ENCODE measurements at regions not wholly inside any gene's neighbourhood (a gene's known extent, or its start where the extent isn't known, plus 50 kb on each side); places are given as distances from the start of the nearest gene placed in this dataset.

- no peak overlapping the region for H3K4me2 ChIP-seq (ENCODE audit: low read length)
- no peak overlapping the region for H2AFZ ChIP-seq (ENCODE audit: low read length)
- no peaks in the 10 kb centered on the region for H3F3A ChIP-seq (ENCODE audit: insufficient read depth, low read length)
- H3K9me2 ChIP-seq (ENCODE audit: low read depth, low read length), result no peaks in the 10 kb centered on the region
- H3K27ac ChIP-seq (ENCODE audit: low read depth, low read length, poor library complexity, severe bottlenecking), result no peak overlapping the region
- no peaks in the 10 kb centered on the region for H3K36me3 ChIP-seq (ENCODE audit: insufficient read depth, low read length)
- no peaks in the 10 kb centered on the region for H3K4me1 ChIP-seq (ENCODE audit: insufficient read depth, low read length, severe bottlenecking)
- no peaks in the 10 kb centered on the region for H3K27me3 ChIP-seq (ENCODE audit: insufficient read depth, low read length)
- H3K9ac ChIP-seq (ENCODE audit: low read length), result no peak overlapping the region
- no peak for TF ChIP-seq EZH2 (IDR thresholded peaks at IDR 0.05; ENCODE audit: borderline replicate concordance, low read length)
- TF ChIP-seq CTCF (IDR thresholded peaks at IDR 0.05; ENCODE audit: low read length), result no peak
- H4K20me1 ChIP-seq (ENCODE audit: insufficient read depth, low read length), result no peaks in the 10 kb centered on the region
- H3K9me3 ChIP-seq (ENCODE audit: low read length), result no peaks in the 10 kb centered on the region
- H3K4me3 ChIP-seq (ENCODE audit: low read depth, low read length, poor library complexity, severe bottlenecking), result no peak overlapping the region
- no peaks in the 10 kb centered on the region for H3K79me2 ChIP-seq (ENCODE audit: insufficient read depth, low read length)
Observed at GRCh38 chr5:38197118-38197517, 61.2 kb upstream of the EGFLAM start.

- H3K27me3 ChIP-seq (ENCODE audit: insufficient read depth, low read length), result no peaks in the 10 kb centered on the region
- no peaks in the 10 kb centered on the region for H3K4me1 ChIP-seq (ENCODE audit: insufficient read depth, low read length, severe bottlenecking)
- no peak overlapping the region for H3K4me2 ChIP-seq (ENCODE audit: low read length)
- H3K36me3 ChIP-seq (ENCODE audit: insufficient read depth, low read length), result no peaks in the 10 kb centered on the region
- TF ChIP-seq CTCF (IDR thresholded peaks at IDR 0.05; ENCODE audit: low read length) (peak; percentile 91), EZH2 (IDR thresholded peaks at IDR 0.05; ENCODE audit: borderline replicate concordance, low read length) (no peak)
- H2AFZ ChIP-seq (ENCODE audit: low read length), result no peak overlapping the region
- H3K27ac ChIP-seq (ENCODE audit: low read depth, low read length, poor library complexity, severe bottlenecking), result no peak overlapping the region
- no peak overlapping the region for H3K9ac ChIP-seq (ENCODE audit: low read length)
- H3K4me3 ChIP-seq (ENCODE audit: low read depth, low read length, poor library complexity, severe bottlenecking), result no peak overlapping the region
- no peaks in the 10 kb centered on the region for H3K79me2 ChIP-seq (ENCODE audit: insufficient read depth, low read length)
- no peaks in the 10 kb centered on the region for H3F3A ChIP-seq (ENCODE audit: insufficient read depth, low read length)
- no peaks in the 10 kb centered on the region for H3K9me2 ChIP-seq (ENCODE audit: low read depth, low read length)
- H3K9me3 ChIP-seq (ENCODE audit: low read length), result no peaks in the 10 kb centered on the region
- no peaks in the 10 kb centered on the region for H4K20me1 ChIP-seq (ENCODE audit: insufficient read depth, low read length)
Observed at GRCh38 chr5:38193015-38193581, 65.3 kb upstream of the EGFLAM start.

- Histone ChIP-seq H3K36me3 (ENCODE audit: insufficient read depth, low read length) (no peaks in the 10 kb centered on the region), H3K4me1 (ENCODE audit: insufficient read depth, low read length, severe bottlenecking) (no peaks in the 10 kb centered on the region), H3F3A (ENCODE audit: insufficient read depth, low read length) (no peaks in the 10 kb centered on the region), H3K9ac (ENCODE audit: low read length) (no peak overlapping the region), H3K4me2 (ENCODE audit: low read length) (no peak overlapping the region), H3K27ac (ENCODE audit: low read depth, low read length, poor library complexity, severe bottlenecking) (no peak overlapping the region), H3K4me3 (ENCODE audit: low read depth, low read length, poor library complexity, severe bottlenecking) (no peak overlapping the region), H3K9me3 (ENCODE audit: low read length) (no peaks in the 10 kb centered on the region), H3K27me3 (ENCODE audit: insufficient read depth, low read length) (no peaks in the 10 kb centered on the region), H4K20me1 (ENCODE audit: insufficient read depth, low read length) (no peaks in the 10 kb centered on the region), H2AFZ (ENCODE audit: low read length) (no peak overlapping the region), H3K9me2 (ENCODE audit: low read depth, low read length) (no peaks in the 10 kb centered on the region), H3K79me2 (ENCODE audit: insufficient read depth, low read length) (no peaks in the 10 kb centered on the region)
- TF ChIP-seq EZH2 (IDR thresholded peaks at IDR 0.05; ENCODE audit: borderline replicate concordance, low read length) (no peak), CTCF (IDR thresholded peaks at IDR 0.05; ENCODE audit: low read length) (no peak)
Observed at GRCh38 chr5:38191693-38192092, 66.7 kb upstream of the EGFLAM start.
